Fibroblast of upper back skin (primary cell): ENCODE measurements at regions not wholly inside any gene's neighbourhood (a gene's known extent, or its start where the extent isn't known, plus 50 kb on each side); places are given as distances from the start of the nearest gene placed in this dataset.

Source experiments
- DNase-seq: peaks from one replicate; pipeline ENCODE4 v3.0.0-alpha.2; 2013

DNA sequence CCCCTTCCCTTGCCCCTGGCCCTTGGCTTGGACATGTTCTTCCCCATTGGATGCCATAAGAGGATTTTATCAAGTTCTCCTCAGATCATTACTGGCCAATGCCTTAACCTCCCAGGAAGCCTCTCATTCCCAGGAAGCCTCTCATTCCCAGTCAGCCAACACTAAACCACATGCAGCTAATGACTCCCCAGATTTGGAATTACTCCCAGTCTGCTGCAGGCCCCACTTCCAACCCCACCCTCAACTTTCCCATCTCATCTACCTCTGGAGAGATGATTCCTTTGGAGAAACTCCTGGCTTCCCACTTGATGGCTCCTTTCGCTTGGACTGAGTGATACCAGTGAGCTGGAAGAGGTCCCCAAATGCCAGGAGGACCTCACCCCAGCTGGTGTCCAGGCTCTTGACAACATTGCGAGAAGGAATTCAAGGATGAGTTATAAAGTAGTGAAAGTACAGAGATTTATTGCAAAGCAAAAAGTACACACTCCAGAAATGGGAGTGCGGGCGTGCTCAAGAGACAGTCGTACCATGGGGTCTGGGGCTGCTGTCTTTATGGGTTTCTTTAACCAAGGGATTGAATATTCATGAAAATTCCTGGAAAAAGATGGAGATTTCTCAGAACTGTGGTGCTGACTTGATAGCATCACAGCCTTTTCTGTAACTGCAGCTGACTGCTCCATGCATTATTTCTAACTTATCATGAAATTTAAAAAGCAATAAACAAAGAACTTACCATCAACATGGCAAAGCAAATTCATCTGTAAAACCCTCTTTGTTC lies 117.2 kb upstream of the ADCY1 start:
- DNase-seq: peak; percentile 92

GRCh38 chr7:45457591-45457990 lies 116.6 kb upstream of the ADCY1 start:
- no peak for DNase-seq

DNA sequence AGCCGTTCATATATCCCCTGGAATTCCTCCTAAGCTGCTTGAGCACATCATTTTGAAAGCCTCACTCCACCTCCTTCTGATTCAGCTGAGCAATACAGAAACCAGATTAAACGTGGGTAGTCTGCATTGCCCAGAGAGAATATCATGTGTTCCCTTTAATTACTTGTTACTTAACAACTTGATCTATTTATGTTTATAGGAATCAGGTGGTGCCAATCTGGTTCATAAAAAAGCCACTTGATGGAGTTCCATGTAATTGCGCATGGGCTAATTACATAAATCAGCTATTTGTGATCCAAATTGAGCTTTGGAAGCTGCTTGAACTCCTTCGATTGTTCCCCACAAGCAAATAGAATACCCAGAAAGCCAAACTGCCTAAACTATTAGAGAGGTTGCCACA lies 114.7 kb upstream of the ADCY1 start:
- no peak for DNase-seq

GRCh38 chr7:45460379-45460778 lies 113.8 kb upstream of the ADCY1 start:
- DNase-seq: no peak

DNA sequence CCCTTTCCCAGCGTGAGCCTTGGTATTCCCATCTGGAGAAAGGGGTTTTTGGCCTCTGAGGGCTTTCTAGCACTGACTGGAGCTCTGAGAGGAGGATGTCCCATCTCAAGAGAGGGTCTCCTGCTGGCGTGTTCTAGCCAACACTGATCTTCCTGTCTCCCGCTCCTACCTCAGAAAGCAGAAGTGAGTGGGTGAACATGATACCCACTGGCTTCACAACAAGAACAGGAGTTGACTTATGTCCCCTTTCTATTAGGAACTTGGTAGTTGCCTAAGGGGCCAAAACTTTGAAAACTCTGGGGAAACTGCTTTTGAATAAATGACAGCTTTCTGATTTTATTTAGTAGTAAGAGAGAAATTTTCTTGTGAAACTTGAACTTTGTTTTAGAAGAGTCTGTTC lies 113.1 kb upstream of the ADCY1 start:
- no peak for DNase-seq

DNA sequence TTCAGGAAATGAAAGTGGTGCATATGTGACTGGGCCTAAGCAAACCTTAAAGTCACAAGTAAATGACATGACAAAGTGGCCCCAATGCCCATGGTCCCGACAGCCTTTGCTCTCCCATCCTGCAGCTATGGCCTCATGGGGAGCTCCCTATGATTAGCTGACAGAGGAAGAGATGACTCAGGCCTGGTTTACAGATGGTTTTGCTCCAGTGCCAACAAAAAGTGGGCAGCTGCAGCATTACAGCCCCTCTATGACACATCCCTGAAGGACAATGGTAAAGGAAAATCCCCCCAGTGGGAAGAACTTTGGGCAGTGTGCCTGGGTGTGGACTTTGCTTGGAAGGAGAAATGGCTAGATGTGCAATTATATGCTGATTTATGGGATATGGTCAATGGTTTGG lies 105.1 kb upstream of the ADCY1 start:
- peak; percentile 54 for DNase-seq

- no peak for DNase-seq
These were observed 104.1 kb upstream of the ADCY1 start for GRCh38 chr7:45470031-45470430.

DNA sequence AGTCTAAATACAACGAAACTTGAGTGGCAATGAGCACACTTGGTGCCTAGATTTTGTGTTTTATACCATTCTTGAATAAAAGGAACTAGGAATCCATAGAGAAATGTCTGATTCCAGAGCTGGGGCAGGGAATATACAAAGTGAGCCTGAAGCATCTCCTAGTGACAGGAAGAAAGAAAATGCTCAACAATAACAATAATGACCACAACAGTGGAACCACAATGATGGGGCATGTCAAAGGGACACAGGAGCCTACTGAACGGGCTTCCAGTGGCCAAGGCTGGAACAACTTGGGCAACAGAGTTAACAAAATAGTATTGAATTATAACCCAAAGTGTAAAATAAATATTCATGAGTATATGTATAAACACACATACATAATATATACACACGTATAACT lies 94.4 kb upstream of the ADCY1 start:
- DNase-seq: no peak

DNA sequence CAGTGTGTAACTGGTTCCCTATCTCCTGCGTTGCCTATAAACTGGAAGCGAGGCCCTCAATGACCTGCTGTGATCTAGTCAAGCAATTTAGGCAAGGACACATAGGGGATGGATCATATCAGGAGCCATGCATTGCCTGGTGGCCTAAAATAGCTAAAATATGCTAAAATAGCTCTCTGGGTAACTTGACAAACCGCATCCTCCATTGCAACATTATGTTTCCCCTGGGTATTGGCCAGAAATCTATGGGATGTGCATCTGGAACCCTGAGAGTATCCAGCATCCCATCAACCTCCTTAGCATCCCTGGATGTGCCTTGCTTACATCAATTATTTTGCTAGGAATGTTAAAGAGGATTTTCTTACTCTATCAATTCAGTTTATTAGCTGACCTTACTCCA lies 91.7 kb upstream of the ADCY1 start:
- no peak for DNase-seq

DNA sequence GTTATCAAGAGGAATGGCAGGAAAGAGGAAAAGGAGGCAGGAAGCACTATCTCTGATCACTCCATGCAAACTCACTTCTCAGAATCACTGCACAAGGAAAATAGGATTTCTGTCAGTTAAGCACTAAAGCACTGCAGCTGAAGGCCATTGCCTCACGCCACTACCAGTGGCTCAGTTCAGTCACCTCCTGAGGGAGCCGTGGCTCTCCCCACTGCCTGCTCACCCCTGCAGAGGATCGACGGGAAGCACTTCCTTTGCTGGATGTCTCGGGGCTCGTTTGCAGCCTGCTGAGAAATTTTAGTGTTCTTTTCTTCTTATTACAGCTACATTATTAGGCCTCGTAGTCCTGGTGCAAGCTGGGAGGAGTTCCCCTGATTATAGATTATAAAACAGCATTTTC lies 90.1 kb upstream of the ADCY1 start:
- no peak for DNase-seq

DNA sequence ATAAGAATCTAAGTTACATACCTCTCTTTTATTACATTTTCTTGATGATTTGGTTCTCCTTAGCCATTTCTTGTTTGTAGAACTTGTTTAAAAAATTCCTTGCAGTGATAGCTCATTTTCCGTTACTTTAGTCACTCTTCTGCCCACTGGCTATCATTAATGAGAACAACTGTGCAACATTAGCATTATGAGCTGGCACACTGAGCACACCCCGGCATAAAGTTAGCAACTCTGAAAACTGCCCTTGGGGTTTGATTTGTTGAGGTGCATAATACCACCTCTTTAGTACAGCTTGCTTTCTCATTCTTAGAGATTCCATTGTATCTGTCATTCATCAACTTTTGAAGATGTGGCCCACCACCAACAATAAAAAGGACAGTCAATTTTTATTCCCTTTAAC lies 87.6 kb upstream of the ADCY1 start:
- DNase-seq: no peak

- DNase-seq: no peak
These were observed 79.3 kb upstream of the ADCY1 start for GRCh38 chr7:45494885-45495284.

GRCh38 chr7:45495618-45496017 lies 78.5 kb upstream of the ADCY1 start:
- no peak for DNase-seq

DNA sequence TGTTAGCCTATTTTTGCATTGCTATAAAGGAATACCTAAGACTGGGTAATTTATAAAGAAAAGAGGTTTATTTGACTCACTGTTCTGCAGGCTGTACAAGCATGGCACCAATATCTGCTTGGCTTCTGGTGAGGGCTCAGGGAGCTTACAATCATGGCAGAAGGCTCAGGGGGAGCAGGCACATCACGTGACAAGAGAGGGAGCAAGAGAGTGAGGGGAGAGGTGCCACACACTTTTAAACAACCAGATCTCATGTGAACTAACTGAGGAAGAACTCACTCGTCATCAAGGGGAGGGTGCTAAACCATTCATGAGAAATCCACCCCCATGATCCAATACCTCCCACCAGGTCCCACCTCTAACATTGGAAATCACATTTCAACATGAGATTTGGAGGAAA lies 73.9 kb upstream of the ADCY1 start:
- no peak for DNase-seq

DNA sequence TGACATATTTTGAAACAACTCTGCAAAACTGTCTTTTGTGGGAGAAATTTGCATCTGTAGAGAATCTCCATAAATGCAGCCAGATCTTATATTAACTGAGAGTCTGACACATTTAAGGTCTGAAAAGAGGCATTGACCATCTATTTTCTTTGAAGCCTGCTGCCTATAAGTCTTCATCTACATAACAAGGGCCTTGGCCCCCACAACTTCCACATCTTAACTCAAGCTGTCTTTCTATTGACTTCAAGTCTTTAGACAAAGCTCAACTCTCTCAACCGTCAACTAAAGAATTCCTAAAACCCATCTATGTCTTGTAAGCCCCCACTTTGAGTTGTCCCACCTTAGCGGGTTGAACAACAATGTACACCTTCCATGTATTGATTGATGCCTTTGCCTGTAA lies 72.4 kb upstream of the ADCY1 start:
- no peak for DNase-seq

DNA sequence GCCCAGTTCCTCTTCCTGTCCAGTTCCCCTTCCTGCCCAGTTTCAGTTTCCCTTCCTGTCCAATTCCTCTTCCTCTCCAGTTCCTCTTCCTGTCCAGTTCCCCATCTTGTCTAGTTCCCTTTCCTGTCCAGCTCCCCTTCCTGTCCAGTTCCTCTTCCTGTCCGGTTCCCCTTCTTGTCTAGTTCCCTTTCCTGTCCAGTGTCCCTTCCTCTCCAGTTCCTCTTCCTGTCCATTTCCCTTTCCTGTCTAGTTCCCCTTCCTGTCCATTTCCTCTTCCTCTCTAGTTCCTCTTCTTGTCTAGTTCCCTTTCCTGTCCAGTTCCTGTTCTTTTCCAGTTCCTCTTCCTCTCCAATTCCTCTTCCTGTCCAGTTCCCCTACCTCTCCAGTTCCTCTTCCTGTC lies 68.1 kb upstream of the ADCY1 start:
- no peak for DNase-seq

GRCh38 chr7:45509222-45509621 lies 64.9 kb upstream of the ADCY1 start:
- no peak for DNase-seq

DNA sequence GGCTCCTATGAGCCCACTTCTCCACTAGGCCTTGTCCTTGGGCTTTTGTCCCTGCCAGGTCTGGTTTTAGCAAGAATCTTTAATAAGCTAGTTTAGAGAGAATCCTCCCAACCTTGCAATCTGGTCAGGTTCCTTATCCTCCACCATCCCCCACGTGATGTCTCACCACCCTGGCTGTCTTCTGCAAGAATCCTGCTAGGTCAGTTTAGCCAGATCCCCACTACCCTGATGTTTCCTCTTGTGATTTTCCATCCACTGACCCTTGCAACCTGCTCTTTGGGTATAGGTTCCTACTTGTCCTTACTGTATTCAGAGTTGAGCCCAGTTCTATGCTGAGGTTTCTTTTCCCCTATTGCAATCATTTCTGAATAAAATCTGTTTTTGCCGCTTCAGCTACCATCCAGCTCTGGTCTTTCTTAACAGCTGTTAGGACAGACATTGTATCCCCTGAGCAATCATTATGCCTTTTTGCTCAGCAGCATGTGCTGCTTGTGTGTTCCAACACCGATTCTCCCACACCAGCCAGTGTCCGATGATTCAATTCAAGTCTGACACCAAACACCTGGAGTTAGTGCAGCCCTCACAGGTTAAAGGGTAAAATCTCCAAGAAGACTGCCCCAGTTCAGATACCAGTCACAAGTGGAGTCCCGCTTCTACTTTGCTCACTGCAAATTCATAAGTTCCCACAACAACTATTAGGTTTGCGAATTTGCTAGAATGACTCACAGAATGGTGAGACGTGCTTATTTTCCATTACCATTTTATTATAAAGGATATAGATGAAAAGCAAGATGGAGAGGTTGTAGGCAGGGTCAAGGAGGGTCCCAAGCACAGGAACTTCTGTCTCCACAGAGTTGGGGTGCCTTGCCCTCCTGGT lies 62.2 kb upstream of the ADCY1 start:
- no peak for DNase-seq

- DNase-seq: no peak
These were observed 59.2 kb upstream of the ADCY1 start for GRCh38 chr7:45514944-45515343.

GRCh38 chr7:45515346-45515745 lies 58.8 kb upstream of the ADCY1 start:
- DNase-seq: no peak
